Mesothelial cell of epicardium (in vitro differentiated cells): ENCODE measurements at regions not wholly inside any gene's neighbourhood (a gene's known extent, or its start where the extent isn't known, plus 50 kb on each side); places are given as distances from the start of the nearest gene placed in this dataset.

ENCODE experiments used
- DNase-seq, 2 experiments: peaks; one replicate each; pipeline ENCODE4 v3.0.0; 2021; ENCODE audit warnings: low spot score in 2 of 2; ENCODE audit not compliant: unreplicated experiment in 2 of 2
- H3K27ac Mint-ChIP-seq: 2 replicates; pipeline ENCODE4 v1.8.0; 2021; ENCODE audit warnings: mixed read lengths
- H3K27me3 Mint-ChIP-seq: 2 replicates; pipeline ENCODE4 v1.8.0; 2021; ENCODE audit warnings: low read depth, mixed read lengths
- H3K36me3 Mint-ChIP-seq: 2 replicates; pipeline ENCODE4 v1.8.0; 2021; ENCODE audit warnings: mixed read lengths
- H3K4me1 Mint-ChIP-seq: 2 replicates; pipeline ENCODE4 v1.8.0; 2021; ENCODE audit warnings: mixed read lengths
- H3K4me3 Mint-ChIP-seq: 2 replicates; pipeline ENCODE4 v1.8.0; 2021; ENCODE audit warnings: mild to moderate bottlenecking, moderate library complexity, mixed read lengths
- H3K9me3 Mint-ChIP-seq: 2 replicates; pipeline ENCODE4 v1.8.0; 2021; ENCODE audit warnings: mixed read lengths
- CTCF ChIP-seq: fragments of 200-600 bp; sonication (generic); IDR thresholded peaks from one replicate; pipeline ENCODE4 v1.5.0; 2021; ENCODE audit warnings: antibody characterized with exemption; ENCODE audit not compliant: unreplicated experiment

GRCh38 chr16:17628983-17629382 lies 158.2 kb upstream of the XYLT1 start:
- H3K4me1 Mint-ChIP-seq: peaks cover 14% of the 10 kb centered on the region
- H3K27ac Mint-ChIP-seq: no peak overlapping the region
- H3K9me3 Mint-ChIP-seq: peaks cover 33% of the 10 kb centered on the region

GRCh38 chr16:17622366-17622765 lies 151.6 kb upstream of the XYLT1 start:
- Mint-ChIP-seq H3K36me3 (peaks cover 6% of the 10 kb centered on the region), H3K27ac (no peak overlapping the region), H3K9me3 (peaks cover 27% of the 10 kb centered on the region), H3K4me3 (no peak overlapping the region), H3K27me3 (no peaks in the 10 kb centered on the region), H3K4me1 (no peaks in the 10 kb centered on the region)
- no peak for DNase-seq
- no peak for TF ChIP-seq CTCF

More at GRCh38 chr16:17628983-17629382, 158.2 kb upstream of the XYLT1 start:
- DNase-seq: no peak
- peaks cover 6% of the 10 kb centered on the region for H3K36me3 Mint-ChIP-seq
- no peaks in the 10 kb centered on the region for H3K27me3 Mint-ChIP-seq
- TF ChIP-seq CTCF: no peak
- no peak overlapping the region for H3K4me3 Mint-ChIP-seq

- Mint-ChIP-seq H3K36me3 (no peaks in the 10 kb centered on the region), H3K27ac (no peak overlapping the region), H3K9me3 (peaks cover 5% of the 10 kb centered on the region), H3K4me3 (no peak overlapping the region), H3K27me3 (no peaks in the 10 kb centered on the region), H3K4me1 (no peaks in the 10 kb centered on the region)
- no peak for DNase-seq
- no peak for TF ChIP-seq CTCF
Observed at GRCh38 chr16:17619261-17619660, 148.5 kb upstream of the XYLT1 start.

- no peaks in the 10 kb centered on the region for H3K27me3 Mint-ChIP-seq
- no peak for DNase-seq
- peaks cover 4% of the 10 kb centered on the region for H3K9me3 Mint-ChIP-seq
- H3K27ac Mint-ChIP-seq: no peak overlapping the region
- TF ChIP-seq CTCF: no peak
- no peaks in the 10 kb centered on the region for H3K36me3 Mint-ChIP-seq
- H3K4me1 Mint-ChIP-seq: no peaks in the 10 kb centered on the region
- H3K4me3 Mint-ChIP-seq: no peak overlapping the region
Observed at GRCh38 chr16:17617021-17617552, 146.3 kb upstream of the XYLT1 start.

- no peaks in the 10 kb centered on the region for H3K36me3 Mint-ChIP-seq
- no peak for TF ChIP-seq CTCF
- H3K9me3 Mint-ChIP-seq: peaks cover 4% of the 10 kb centered on the region
- H3K4me3 Mint-ChIP-seq: no peak overlapping the region
- H3K4me1 Mint-ChIP-seq: peaks cover 8% of the 10 kb centered on the region
- H3K27me3 Mint-ChIP-seq: no peaks in the 10 kb centered on the region
- DNase-seq: no peak
- H3K27ac Mint-ChIP-seq: no peak overlapping the region
Observed at GRCh38 chr16:17612336-17612735, 141.6 kb upstream of the XYLT1 start.

- Mint-ChIP-seq H3K36me3 (no peaks in the 10 kb centered on the region), H3K4me3 (no peak overlapping the region), H3K4me1 (peaks cover 20% of the 10 kb centered on the region), H3K27ac (no peak overlapping the region), H3K9me3 (no peaks in the 10 kb centered on the region), H3K27me3 (no peaks in the 10 kb centered on the region)
- no peak for DNase-seq
- no peak for TF ChIP-seq CTCF
Observed at GRCh38 chr16:17607609-17608008, 136.8 kb upstream of the XYLT1 start.
